GM19463 (cell line): ENCODE measurements at regions not wholly inside any gene's neighbourhood (a gene's known extent, or its start where the extent isn't known, plus 50 kb on each side); places are given as distances from the start of the nearest gene placed in this dataset.

Experiments
- ATAC-seq: cut with Tn5 transposase; IDR thresholded peaks from one replicate; pipeline ENCODE4 v1.9.1; 2021; ENCODE audit warnings: mild to moderate bottlenecking, moderate library complexity; ENCODE audit not compliant: unreplicated experiment

- no peak for ATAC-seq
Measured at GRCh38 chr6:167766986-167767714, 59.6 kb upstream of the AFDN start.

DNA sequence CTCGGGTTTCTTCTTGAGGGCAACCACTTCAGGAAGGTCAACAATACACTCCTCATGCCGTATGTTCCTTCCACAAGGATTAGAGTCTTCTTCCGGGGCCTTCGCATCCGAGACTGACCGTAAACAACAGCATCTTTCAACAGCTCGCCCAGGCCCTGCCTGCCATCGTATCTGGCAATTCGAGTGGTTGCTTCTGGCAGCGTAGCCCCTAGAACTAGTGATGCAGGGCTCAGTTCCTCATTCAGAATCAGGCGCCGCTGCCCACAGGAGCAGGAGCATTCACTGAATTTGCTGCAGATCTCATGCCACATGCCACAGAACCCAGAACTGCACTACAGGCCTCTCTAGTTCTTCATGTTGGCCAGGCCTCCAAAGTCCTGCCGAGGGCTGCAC is 59.0 kb upstream of the AFDN start:
- ATAC-seq: no peak

- no peak for ATAC-seq
Measured at GRCh38 chr6:167768471-167769215, 58.1 kb upstream of the AFDN start.

DNA sequence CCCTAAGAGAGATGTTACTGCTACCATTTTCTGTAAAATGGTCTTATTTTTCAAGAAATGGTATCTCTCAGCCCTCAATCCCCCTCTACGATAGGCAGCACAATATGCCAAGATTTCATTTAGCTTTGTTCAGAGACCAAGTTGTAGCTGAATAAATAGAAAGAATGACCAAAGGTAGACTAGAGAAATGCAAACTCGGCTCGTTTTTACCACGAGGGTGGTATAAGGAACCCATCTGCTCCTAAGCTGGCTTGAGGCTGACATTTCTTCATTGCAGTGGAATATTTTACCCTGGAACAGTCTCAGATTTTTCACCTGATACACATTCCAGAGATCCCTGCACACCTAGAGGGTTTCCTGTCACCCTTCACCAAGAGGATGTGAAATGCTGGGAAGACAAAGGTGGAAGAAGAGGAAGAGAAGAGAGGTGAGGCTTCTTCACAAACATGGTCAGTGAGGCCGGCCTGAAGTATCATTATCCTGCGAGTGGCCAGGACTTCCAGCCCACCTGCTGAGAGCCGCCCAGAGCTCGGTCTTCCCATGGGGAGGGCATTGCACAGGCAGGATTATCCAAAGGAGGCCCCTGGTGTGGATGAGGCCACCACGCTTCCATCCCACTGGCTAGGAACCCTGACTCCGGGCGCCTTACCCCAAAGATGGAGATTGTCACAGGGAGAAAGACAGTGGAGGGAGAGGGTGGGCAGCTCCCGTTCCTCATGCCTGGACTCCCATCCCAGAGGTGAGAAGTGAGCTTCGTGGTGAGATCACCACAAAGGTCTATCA is 57.1 kb upstream of the AFDN start:
- no peak for ATAC-seq

- no peak for ATAC-seq
Measured at GRCh38 chr6:167770291-167770955, 56.3 kb upstream of the AFDN start.

DNA sequence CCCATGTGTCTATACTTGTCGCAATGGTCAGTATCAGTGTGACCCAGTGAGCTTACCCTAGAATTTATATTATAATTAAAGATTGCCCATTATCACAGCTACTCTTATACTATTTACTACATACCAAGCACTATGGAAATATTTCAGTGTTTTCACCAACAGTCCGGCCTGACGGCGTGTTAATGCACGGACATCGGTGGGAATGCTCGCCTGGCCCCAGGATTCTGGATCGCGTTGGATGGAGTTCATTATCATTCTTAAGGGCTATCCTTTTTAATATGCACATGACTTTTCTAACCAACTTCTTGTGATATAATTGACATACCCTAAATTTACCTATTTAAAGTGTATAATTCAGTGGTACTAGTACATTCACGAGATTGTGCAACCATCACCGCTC is 51.8 kb upstream of the AFDN start:
- ATAC-seq: no peak

DNA sequence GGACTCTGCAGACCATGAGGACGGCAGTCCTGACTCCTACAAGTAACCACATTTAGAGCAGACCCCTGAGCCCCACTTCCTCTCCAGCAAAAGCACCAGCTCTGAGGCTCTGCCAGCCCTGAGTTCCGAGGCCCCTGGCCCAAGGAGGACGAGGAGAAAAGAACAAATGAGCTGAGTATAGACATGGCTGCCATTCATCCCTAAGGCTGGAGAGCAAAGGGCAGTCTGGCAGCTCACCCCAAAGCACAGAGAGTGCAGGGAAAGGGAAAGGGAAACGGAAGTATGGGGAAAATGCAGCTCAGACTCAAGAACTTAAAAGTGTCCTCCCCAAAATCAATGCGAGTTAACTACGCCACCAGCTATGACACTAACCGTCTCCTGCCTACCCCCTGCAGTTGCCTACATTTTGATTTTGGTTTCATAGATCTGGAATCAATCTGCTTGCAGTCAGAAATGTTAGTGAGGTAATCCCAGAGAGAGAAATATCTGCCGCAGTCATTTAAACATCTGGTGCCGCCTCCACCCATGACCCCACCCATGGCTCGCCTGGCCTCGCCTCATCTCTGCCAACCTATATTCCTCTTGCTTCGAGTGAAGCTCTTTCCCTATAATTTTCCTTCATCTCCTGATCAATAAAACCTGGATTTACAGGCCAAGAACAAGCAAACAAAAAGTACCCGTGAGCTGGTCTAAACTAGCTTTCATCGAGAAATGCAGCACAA is 49.6 kb upstream of the AFDN start:
- no peak for ATAC-seq
